Cardiac fibroblast (primary cell): ENCODE measurements at regions not wholly inside any gene's neighbourhood (a gene's known extent, or its start where the extent isn't known, plus 50 kb on each side); places are given as distances from the start of the nearest gene placed in this dataset.
A peak's percentile ranks its signal among the peaks of the same experiment; 100 is the strongest.

Source experiments
- DNase-seq, 2 donors: peaks; one replicate each; pipeline versions ENCODE4 v3.0.0 to v3.0.0-alpha.2; 2010; ENCODE audit warnings: low read depth in 2 of 2
- H3K4me3 ChIP-seq, 2 donors: replicated peaks in 1 of 2; 1 replicate in 1 of 2; 2 replicates in 1 of 2; pipeline ENCODE4 v1.5.1; 2011; ENCODE audit warnings: low read depth in 2 of 2, low read length in 2 of 2, mild to moderate bottlenecking in 2 of 2, moderate library complexity in 1 of 2
- TF ChIP-seq, protein P1 (sequence below): IDR thresholded peaks from one replicate; pipeline ENCODE4 v1.5.1; 2011; ENCODE audit warnings: low read depth, mild to moderate bottlenecking, low read length, inconsistent platforms

DNA sequence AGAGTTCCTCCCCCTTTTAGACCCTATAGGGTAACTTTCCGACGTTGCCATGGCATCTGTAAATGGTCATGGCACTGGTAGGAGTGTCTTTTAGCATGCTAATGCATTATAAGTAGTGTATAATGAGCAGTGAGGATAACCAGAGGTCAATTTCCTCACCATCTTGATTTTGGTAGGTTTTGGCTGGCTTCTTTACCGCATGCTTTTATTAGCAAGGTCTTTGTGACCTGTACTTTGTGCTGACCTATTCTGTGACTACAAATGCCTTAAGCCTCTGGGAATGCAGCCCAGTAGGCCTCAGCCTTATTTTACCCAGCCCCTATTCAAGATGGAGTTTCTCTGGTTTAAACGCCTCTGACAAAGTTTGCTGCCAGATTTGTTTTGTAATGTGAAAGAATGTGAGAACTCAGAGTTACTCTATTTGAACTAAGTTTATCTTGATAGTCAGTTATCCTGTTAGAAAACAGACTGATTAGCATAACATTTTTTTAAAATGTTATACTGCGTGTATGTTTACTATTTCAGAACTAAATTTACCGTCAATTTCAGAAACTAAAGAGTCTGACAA is 111.3 kb upstream of the PRSS16 start:
- DNase-seq: no peak
- TF ChIP-seq, protein P1, sequence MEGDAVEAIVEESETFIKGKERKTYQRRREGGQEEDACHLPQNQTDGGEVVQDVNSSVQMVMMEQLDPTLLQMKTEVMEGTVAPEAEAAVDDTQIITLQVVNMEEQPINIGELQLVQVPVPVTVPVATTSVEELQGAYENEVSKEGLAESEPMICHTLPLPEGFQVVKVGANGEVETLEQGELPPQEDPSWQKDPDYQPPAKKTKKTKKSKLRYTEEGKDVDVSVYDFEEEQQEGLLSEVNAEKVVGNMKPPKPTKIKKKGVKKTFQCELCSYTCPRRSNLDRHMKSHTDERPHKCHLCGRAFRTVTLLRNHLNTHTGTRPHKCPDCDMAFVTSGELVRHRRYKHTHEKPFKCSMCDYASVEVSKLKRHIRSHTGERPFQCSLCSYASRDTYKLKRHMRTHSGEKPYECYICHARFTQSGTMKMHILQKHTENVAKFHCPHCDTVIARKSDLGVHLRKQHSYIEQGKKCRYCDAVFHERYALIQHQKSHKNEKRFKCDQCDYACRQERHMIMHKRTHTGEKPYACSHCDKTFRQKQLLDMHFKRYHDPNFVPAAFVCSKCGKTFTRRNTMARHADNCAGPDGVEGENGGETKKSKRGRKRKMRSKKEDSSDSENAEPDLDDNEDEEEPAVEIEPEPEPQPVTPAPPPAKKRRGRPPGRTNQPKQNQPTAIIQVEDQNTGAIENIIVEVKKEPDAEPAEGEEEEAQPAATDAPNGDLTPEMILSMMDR: no peak
- no peak overlapping the region for H3K4me3 ChIP-seq

DNA sequence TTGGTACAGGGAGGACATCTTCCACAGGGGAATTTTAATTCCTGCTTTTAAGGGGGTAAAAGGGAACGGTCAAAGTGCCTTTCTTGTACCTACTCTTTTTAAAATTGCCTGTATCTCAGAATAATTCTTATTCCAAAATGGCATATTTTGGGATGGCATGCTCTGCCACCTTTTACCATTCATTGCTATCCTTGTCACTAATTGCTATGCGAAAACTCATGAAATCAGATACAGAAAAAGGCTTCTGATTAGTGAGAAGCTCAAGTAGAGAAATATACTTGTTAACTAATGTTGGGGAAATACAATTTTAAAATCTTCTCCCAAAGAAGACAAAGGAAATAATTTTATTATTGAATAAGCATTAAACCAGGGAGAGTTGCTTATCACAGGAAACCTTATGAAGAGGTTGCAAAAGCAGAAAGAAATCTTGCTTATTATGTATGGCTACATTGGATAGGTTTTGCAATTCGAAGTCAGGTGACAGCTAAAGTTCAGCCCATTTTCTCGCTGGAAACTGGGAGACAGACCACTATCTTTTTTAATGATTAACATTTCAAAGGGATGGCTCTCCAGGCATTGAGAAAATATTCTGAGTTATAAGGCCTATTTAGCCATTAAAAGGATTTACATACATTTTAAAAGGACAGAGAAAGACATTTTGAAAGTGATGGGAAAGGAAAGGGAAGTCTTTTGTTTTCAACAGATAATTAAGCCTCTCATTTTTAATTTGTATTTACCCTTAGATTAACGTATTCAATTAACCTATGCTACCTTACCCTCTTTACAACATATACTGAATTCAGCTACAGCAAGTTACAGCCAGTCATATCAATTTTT is 110.3 kb upstream of the PRSS16 start:
- TF ChIP-seq, protein P1: no peak
- no peak for DNase-seq
- no peak overlapping the region for H3K4me3 ChIP-seq

DNA sequence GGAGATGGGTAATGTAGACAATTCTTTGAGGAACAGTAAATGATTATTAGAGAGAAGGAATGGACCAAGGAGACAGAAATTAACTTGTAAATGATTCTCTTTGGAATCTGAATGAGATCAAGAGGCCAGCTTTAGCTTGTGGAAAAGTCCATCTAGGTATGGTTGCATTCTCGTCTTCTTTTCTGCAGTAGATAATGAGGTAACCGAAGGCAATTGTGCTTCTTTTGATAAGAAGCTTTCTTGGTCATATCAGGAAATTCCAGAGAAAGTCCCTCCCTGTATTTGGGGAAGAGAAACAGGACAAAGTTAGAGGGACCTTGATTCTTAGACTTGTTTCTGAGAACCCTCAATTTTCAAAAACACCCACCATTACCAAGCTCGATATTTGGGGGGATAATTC is 109.1 kb upstream of the PRSS16 start:
- TF ChIP-seq, protein P1: no peak
- DNase-seq: no peak
- no peak overlapping the region for H3K4me3 ChIP-seq

DNA sequence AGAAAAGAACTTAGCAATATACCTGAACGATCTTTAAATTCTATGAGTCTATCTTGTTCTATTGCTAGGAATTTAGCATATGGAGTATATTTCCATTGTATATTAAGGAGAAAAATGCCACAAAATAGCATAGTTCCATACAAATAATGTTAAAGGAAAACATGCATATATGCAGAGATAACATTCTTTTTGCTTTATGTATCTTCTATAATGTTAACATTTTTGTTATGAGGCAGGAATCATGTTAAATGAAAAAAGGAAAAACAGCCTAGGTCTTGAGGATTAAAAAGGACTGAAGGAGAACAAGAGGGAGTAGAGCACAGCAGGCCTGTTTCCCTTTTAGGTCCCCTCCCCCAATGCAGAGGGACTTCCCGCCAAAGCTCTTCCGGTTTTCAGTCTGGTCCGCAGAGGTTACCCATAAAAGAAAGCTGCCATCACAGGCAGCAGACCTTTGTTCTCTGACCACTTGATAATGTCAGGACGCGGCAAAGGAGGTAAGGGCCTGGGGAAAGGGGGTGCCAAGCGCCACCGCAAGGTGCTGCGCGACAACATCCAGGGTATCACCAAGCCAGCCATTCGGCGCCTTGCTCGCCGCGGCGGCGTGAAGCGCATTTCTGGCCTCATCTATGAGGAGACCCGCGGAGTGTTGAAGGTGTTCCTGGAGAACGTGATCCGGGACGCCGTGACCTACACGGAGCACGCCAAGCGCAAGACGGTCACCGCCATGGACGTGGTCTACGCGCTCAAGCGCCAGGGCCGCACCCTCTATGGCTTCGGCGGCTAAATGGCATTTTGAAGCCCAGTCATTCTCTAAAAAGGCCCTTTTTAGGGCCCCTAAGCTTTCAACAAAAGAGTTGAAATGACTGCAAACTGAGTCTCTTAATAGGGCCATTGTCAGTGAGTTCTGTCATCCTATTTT is 108.4 kb upstream of the PRSS16 start:
- DNase-seq: peak; percentile 62 to 76
- TF ChIP-seq, protein P1: no peak
- H3K4me3 ChIP-seq: peak overlapping the region; percentile 64 to 71

DNA sequence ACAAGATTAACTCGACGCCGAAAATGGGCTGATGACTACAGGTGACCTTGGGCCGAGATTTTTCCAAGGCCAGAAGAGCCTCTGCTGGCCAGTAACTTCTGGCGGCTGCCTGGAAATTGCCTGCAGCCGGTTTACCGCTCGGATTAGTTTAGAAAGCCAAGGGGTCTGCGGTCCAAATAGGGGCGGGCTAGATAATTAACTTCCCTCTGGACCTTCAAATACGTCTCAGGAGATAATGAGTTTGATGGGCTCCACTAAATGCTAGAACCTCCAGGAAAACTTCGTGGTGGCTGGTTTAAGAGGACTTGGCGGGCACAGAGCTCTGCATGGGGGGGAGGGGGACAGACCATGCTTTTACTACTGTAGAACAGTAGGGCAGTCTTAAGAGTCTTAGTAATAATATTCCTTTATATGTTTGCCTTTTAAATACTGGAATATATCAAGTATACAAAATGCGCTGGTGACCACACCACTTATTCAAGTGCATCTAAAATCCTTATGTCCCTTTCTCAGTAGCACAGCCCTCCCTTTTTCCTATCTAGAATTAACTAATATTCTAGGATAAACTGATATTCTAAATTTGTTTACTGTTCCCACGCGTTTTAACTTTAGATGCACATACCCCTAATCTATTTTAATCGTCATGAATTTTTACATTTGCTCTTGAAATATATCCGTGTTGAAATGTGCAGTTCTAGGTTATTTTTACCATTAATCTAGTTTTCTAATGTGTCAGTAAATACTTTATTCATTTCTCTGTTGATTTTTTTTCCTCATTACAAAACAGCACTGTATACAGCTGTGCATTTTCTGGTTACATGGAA is 107.5 kb upstream of the PRSS16 start:
- peak overlapping the region; percentile 64 to 71 for H3K4me3 ChIP-seq
- TF ChIP-seq, protein P1: no peak
- peak; percentile 26 to 43 for DNase-seq

DNA sequence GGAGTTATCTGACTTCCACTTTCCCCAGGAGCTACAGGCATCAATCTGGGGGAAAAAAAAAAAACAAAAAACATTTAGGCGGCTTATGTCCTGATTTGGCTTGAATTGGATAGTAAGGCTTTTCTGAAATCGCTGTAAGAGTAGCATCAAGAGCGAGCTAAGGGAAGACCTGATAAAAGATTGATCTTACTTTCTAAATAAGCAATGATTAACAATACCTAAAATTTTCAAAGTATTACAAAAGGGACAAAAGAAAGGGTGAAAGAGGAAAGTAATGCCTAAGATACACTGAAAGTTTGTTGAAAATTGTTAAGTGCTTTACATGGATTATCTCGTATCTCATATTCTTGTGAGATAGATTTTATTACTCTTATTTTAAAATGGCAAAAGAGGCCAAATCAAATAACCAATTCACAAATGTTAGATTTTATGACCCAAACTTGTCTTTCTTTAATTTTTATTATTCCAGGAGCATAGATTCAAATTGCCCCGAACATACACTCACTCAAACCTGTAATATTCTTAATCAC is 106.4 kb upstream of the PRSS16 start:
- DNase-seq: no peak
- TF ChIP-seq, protein P1: no peak
- H3K4me3 ChIP-seq: no peak overlapping the region
